ENCODE measurements at regions not wholly inside any gene's neighbourhood (a gene's known extent, or its start where the extent isn't known, plus 50 kb on each side); places are given as distances from the start of the nearest gene placed in this dataset.

GRCh38 chr10:36119455-36119854, 477.4 kb upstream of the FZD8 start:
- TF ChIP-seq CTCF (IDR thresholded peaks at IDR 0.05) (no peak), POLR2A (IDR thresholded peaks at IDR 0.05) (no peak)
